ENCODE measurements at regions not wholly inside any gene's neighbourhood (a gene's known extent, or its start where the extent isn't known, plus 50 kb on each side); places are given as distances from the start of the nearest gene placed in this dataset.
"Not testable (repeated sequence)": the region's sequence is repeated elsewhere in the genome, so short reads cannot be mapped to it uniquely, and the experiment has no call there.

DNA sequence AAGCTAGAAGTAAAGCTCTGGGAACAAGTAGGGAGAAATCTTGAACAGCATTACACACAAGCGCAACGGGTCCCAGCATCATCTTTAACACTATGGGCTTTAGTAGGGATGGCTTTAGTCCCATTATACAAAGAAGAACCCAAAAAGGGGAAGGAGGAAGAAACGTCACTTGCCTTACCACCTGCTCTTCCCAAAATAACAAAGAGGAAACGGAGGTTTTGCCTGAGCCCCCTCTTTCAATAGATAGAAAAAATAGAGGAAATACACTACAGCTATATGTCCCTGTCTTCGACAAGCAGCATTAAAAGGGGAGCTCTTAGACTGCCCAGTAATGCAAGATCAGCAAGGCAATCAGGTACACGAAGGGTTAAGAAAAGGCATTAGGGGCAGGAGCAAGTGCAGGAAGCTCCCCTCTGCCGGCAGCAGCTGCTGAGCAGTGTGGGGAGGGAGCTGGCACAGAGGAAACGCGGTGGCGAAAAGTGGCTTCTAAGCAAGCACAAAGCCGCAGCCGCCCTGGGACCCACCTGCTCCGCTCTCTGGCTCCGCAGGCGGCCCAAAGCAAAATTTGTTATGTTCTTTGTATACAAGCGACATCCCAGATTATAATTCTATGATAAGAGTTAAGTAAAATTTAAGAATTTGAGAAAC, 1172.4 kb downstream of the TMEM121 start:
- POLR2A ChIA-PET: not testable (repeated sequence)
- WGBS (ENCODE audit: low lambda C conversion rate): no CpG with 5 or more reads among the region's 16 CpGs

DNA sequence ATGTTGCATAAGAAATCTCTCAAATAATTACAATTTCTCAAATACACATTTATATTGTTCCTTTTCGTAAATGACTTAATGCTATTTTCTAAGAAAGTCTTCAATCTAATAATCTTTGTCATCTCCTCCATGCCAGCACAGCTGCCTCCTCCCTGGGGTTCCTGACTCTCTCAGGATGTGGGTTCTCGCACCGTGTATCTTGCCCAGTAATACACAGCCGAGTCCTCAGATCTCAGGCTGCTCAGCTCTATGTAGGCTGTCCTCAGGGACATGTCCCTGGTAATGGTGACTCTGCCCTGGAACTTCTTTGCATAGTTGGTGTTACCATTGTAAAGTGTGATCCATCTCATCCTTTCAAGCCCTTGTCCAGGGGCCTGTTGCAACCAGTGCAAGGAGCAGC, 1177.3 kb downstream of the TMEM121 start:
- H2AFZ ChIP-seq (ENCODE audit: low read length); POLR2A ChIA-PET; FAIRE-seq; ATAC-seq; H3K4me3 ChIP-seq (replicated peaks in 1 of 3; ENCODE audit: insufficient read depth in 1 of 3, low read depth in 2 of 3, low read length in 3 of 3); H3K27ac ChIP-seq (ENCODE audit: extremely low read length, insufficient read depth, low read length); H3K4me1 ChIP-seq (ENCODE audit: insufficient read depth, low read length); intact Hi-C loops (cut with micrococcal nuclease; ENCODE audit: unreplicated experiment); H3K27me3 ChIP-seq (ENCODE audit: control insufficient read depth in 1 of 2, insufficient read depth in 2 of 2, low read length in 2 of 2); BruUV-seq (replicated peaks); in situ Hi-C loops (cut with HindIII; ENCODE audit: extremely low pct_ligation_motif_present, low pct_unique_long_range_greater_than_20kb); H3K9me3 ChIP-seq (ENCODE audit: low read length); DNase-seq (ENCODE audit: low spot score); H3K4me2 ChIP-seq (ENCODE audit: low read depth, low read length); CTCF ChIA-PET (ENCODE audit: low intra/inter-chr PET ratio, low total read pairs); H3K36me3 ChIP-seq (replicated peaks in 1 of 2; ENCODE audit: control insufficient read depth in 1 of 2, insufficient read depth in 2 of 2, low read length in 2 of 2); H4K20me1 ChIP-seq (ENCODE audit: insufficient read depth, low read length); H3K9ac ChIP-seq (ENCODE audit: insufficient read depth, low read depth, low read length); H3K79me2 ChIP-seq (ENCODE audit: insufficient read depth, low read length): not testable (repeated sequence)
- 0% methylated on average over 1 of the region's 4 CpGs for WGBS (ENCODE audit: low lambda C conversion rate)

More for the DNA sequence above, 1172.4 kb downstream of the TMEM121 start:
- H3K9me3 ChIP-seq (ENCODE audit: low read length); ATAC-seq; H4K20me1 ChIP-seq (ENCODE audit: insufficient read depth, low read length); H3K36me3 ChIP-seq (replicated peaks in 1 of 2; ENCODE audit: control insufficient read depth in 1 of 2, insufficient read depth in 2 of 2, low read length in 2 of 2); H3K9ac ChIP-seq (ENCODE audit: insufficient read depth, low read depth, low read length); H3K4me3 ChIP-seq (replicated peaks in 1 of 3; ENCODE audit: insufficient read depth in 1 of 3, low read depth in 2 of 3, low read length in 3 of 3); DNase-seq (ENCODE audit: low spot score); BruUV-seq (replicated peaks); intact Hi-C loops (cut with micrococcal nuclease; ENCODE audit: unreplicated experiment); H3K4me2 ChIP-seq (ENCODE audit: low read depth, low read length); H2AFZ ChIP-seq (ENCODE audit: low read length); H3K27ac ChIP-seq (ENCODE audit: extremely low read length, insufficient read depth, low read length); FAIRE-seq; H3K4me1 ChIP-seq (ENCODE audit: insufficient read depth, low read length); in situ Hi-C loops (cut with HindIII; ENCODE audit: extremely low pct_ligation_motif_present, low pct_unique_long_range_greater_than_20kb); CTCF ChIA-PET (ENCODE audit: low intra/inter-chr PET ratio, low total read pairs); H3K27me3 ChIP-seq (ENCODE audit: control insufficient read depth in 1 of 2, insufficient read depth in 2 of 2, low read length in 2 of 2); H3K79me2 ChIP-seq (ENCODE audit: insufficient read depth, low read length): not testable (repeated sequence)

DNA sequence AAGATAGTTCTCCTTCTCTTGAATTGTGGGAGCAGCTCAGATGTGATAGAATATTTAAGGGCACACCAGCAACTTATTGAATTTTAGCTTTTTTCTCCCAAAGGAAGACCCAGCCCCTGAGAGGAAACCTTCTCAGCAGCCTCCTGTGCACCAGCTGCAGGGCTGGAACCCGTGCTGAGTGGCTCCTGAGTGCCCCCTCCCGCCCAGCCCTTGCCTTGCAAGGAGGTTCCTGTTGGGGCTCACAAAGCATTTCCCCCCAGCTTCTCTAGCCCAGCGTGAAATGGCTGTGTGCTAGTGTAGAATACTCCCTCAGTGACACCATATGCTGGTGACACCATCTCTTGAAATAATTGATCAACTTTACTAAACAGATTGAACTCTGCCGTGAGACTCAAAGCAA, 1180.1 kb downstream of the TMEM121 start:
- H3K9me3 ChIP-seq (ENCODE audit: low read length); H3K27ac ChIP-seq (ENCODE audit: extremely low read length, insufficient read depth, low read length); POLR2A ChIA-PET; intact Hi-C loops (cut with micrococcal nuclease; ENCODE audit: unreplicated experiment); H3K4me1 ChIP-seq (ENCODE audit: insufficient read depth, low read length); in situ Hi-C loops (cut with HindIII; ENCODE audit: extremely low pct_ligation_motif_present, low pct_unique_long_range_greater_than_20kb); H3K27me3 ChIP-seq (ENCODE audit: control insufficient read depth in 1 of 2, insufficient read depth in 2 of 2, low read length in 2 of 2); H2AFZ ChIP-seq (ENCODE audit: low read length); ATAC-seq; H3K4me2 ChIP-seq (ENCODE audit: low read depth, low read length); H4K20me1 ChIP-seq (ENCODE audit: insufficient read depth, low read length); H3K79me2 ChIP-seq (ENCODE audit: insufficient read depth, low read length); BruUV-seq (replicated peaks); H3K9ac ChIP-seq (ENCODE audit: insufficient read depth, low read depth, low read length); H3K4me3 ChIP-seq (replicated peaks in 1 of 3; ENCODE audit: insufficient read depth in 1 of 3, low read depth in 2 of 3, low read length in 3 of 3); DNase-seq (ENCODE audit: low spot score); CTCF ChIA-PET (ENCODE audit: low intra/inter-chr PET ratio, low total read pairs); H3K36me3 ChIP-seq (replicated peaks in 1 of 2; ENCODE audit: control insufficient read depth in 1 of 2, insufficient read depth in 2 of 2, low read length in 2 of 2); FAIRE-seq: not testable (repeated sequence)
- 0% methylated on average over 1 of the region's 4 CpGs for WGBS (ENCODE audit: low lambda C conversion rate)

DNA sequence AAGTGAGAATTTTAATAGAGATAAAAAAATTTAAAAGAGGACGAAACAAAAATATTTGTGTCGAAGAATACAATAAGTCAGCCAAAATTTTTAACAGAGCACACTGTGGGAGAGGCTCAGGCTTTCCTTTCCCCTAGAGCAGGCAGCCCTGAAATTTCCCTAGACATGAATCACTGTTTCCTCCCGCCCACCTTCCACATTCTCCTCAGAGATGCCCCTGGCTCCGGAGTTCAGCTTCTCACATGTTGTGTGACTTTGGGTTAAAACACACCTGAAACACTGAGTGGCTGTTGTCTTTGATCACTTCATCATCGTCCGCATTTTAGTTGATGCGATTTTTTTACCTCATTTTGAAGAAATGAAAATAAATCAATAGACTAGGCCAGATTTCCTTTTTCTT, 1183.8 kb downstream of the TMEM121 start:
- in situ Hi-C loops (cut with HindIII; ENCODE audit: extremely low pct_ligation_motif_present, low pct_unique_long_range_greater_than_20kb): loop anchor here (10.0 kb wide), 1 partner anchor 55 kb away; no protein-coding TSS in a partner anchor
- H3K36me3 ChIP-seq (replicated peaks in 1 of 2; ENCODE audit: control insufficient read depth in 1 of 2, insufficient read depth in 2 of 2, low read length in 2 of 2); H3K4me2 ChIP-seq (ENCODE audit: low read depth, low read length); ATAC-seq; H3K27ac ChIP-seq (ENCODE audit: extremely low read length, insufficient read depth, low read length); H3K27me3 ChIP-seq (ENCODE audit: control insufficient read depth in 1 of 2, insufficient read depth in 2 of 2, low read length in 2 of 2); BruUV-seq (replicated peaks); H3K4me1 ChIP-seq (ENCODE audit: insufficient read depth, low read length); FAIRE-seq; H2AFZ ChIP-seq (ENCODE audit: low read length); POLR2A ChIA-PET; DNase-seq (ENCODE audit: low spot score); H3K79me2 ChIP-seq (ENCODE audit: insufficient read depth, low read length); H3K9ac ChIP-seq (ENCODE audit: insufficient read depth, low read depth, low read length); H3K9me3 ChIP-seq (ENCODE audit: low read length); H3K4me3 ChIP-seq (replicated peaks in 1 of 3; ENCODE audit: insufficient read depth in 1 of 3, low read depth in 2 of 3, low read length in 3 of 3); H4K20me1 ChIP-seq (ENCODE audit: insufficient read depth, low read length); intact Hi-C loops (cut with micrococcal nuclease; ENCODE audit: unreplicated experiment); CTCF ChIA-PET (ENCODE audit: low intra/inter-chr PET ratio, low total read pairs): not testable (repeated sequence)
- 18% methylated on average over 7 of the region's 7 CpGs for WGBS (ENCODE audit: low lambda C conversion rate)

Measured in HepG2 (cell line).